ENCODE measurements at regions not wholly inside any gene's neighbourhood (a gene's known extent, or its start where the extent isn't known, plus 50 kb on each side); places are given as distances from the start of the nearest gene placed in this dataset.
A peak's percentile ranks its signal among the peaks of the same experiment; 100 is the strongest.
"Not testable (repeated sequence)": the region's sequence is repeated elsewhere in the genome, so short reads cannot be mapped to it uniquely, and the experiment has no call there.

DNA sequence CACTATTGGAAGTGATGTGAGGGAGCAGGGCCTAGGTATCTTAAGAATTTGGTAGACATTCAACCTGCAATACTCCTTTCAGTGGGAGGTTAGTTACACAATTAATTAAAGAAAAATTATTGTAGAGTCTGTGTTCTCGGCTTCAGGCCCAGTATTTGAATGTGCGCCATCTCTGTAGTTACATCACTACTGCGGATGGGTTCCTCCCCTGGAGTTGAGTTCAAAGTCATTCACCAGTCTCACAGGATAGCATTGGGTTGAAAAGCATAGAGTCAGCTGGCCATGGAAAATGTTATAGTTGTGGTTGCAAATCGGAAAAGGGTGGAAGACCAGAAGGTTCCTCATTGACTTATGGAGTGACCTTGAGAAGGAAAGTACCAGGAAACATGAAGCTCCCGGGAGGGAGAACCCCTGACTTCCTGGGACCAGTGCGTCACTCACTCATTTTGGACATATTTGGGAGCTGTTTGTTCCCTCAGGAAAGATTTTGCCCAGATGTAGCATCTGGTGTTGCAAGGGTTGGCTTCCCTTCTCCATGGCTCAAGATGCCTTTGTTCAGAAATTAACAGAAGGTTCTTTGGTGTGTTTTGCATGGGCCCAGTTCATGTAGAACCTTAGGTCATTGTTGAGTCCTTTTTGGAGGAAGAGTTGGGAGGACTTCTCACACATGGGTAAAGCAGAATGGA lies 111.8 kb downstream of the SRGAP2 start:
- not testable (repeated sequence) for DNase-seq

DNA sequence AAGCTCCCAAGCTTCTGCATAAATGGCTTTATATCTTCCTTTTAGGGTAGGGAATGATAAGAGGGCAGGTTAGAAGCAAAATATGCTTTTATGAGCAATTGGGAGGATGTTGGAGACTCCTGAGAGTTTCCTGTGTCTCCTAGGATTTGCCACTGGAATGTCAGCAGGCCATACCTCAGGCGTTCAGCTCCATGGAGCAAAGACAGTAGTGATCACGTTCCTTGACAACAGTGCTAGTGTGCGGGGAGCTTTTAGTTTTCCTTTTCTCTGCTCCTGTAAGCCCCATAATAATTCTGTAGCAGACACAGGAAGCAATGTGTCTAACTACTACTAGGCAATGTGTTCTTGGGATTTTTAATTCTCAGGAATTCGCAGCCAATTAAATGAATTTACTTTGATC lies 113.6 kb downstream of the SRGAP2 start:
- not testable (repeated sequence) for DNase-seq

DNA sequence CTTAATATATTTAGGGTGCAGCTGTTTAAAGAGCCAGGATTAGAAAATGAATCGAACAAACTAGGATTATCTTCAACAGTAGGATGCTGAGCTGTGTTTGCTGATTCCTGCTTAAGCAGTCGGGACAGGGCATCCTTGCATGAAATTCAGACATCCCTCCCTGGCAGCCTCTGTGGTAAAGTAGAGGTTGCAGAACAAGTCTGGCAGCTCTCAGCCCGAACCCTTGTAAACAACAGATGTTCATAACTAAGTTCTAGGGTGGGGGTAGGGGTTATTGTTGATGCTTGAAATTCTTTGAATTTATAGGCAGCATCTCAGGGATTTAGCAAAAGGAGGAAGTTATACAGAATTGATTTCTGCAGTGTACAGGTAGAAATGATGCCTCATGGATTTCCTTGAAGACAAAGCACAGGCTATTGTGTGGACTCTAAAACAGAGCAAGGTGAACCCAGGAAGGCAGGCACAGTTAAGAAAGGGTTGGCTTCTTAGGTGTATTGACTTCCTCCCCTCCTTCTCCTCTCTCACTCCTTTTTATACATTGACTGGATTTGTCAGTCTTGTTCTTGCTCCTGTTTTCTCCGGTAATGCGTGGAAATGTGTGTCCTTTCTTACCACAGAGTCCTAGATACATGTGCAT lies 114.7 kb downstream of the SRGAP2 start:
- DNase-seq, result not testable (repeated sequence)

DNA sequence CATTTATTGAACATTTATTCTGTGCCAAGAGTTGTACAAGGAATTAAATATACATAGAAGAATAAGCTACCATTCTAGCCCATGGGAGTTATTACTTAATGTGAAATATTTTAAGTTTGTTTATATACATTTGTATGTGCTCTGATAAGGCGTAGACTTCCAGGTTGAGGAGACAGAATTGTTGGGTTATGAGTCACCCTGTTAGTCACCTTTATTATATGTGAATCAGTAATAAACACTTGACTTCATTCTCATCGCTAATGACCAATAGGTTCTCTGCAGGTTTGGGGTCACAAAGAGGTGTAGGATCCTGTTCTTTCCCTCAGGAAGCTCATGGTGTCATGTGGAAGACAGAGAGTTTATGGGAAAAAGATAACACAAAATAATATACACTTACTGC lies 116.9 kb downstream of the SRGAP2 start:
- DNase-seq, result not testable (repeated sequence)

DNA sequence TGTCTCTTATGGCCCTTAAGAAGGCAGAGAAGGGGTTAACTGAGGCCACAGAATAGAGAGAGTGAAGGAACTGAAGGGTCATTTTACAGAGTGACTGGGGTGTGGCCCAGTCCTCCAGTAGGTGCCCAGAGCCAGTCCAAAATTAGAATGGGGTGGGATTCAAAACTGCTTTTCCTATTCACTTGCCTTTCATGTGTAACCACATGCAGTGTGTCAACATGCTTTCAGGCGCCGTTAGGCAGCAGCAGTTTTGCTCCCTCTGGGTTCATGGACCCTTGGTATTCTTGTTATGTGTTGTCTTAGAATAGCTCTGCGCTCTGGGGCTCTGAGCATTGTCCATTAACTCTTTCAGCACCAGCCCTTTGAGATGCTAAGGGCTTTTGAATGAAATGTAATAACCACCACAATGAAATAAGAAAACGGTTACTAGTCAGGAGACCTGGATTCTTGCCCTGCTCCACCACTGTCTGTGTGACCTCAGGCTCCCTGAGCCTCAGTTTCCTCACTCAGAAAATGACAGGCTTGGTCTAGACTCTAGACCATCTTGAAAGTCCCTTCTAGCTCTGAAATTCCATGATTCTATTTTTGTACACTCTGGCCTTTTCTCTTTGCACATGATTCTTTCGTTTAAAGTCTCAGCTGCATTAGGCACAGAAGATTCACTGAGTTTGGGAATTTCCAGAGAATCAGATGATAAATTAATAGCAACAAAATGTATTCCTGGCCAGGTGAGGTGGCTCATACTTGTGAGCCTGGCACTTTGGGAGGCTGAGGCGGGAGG lies 123.0 kb downstream of the SRGAP2 start:
- not testable (repeated sequence) for DNase-seq

DNA sequence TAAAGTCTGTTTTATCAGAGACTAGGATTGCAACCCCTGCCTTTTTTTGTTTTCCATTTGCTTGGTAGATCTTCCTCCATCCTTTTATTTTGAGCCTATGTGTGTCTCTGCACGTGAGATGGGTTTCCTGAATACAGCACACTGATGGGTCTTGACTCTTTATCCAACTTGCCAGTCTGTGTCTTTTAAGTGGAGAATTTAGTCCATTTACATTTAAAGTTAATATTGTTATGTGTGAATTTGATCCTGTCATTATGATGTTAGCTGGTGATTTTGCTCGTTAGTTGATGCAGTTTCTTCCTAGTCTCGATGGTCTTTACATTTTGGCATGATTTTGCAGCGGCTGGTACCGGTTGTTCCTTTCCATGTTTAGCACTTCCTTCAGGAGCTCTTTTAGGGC lies 128.3 kb downstream of the SRGAP2 start:
- DNase-seq, result not testable (repeated sequence)

DNA sequence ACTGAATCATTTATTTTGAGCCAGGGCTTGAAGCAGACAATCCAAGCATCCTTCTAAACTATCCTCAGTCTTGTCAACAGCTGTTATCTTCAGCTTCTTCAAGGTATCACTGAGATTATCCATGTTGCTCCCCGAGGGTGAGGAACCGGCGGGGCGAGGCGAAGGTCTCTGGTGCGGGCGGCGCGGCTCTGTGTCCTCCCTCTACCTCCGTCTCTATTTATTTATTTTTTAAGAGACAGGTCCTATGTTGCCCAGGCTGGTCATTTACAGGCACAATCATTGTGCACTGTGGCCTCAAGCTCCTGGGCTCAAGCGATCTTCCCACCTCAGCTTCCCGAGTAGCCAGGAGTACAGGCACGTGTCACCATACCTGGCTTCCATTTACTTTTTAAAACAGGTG lies 130.0 kb downstream of the SRGAP2 start:
- not testable (repeated sequence) for DNase-seq

DNA sequence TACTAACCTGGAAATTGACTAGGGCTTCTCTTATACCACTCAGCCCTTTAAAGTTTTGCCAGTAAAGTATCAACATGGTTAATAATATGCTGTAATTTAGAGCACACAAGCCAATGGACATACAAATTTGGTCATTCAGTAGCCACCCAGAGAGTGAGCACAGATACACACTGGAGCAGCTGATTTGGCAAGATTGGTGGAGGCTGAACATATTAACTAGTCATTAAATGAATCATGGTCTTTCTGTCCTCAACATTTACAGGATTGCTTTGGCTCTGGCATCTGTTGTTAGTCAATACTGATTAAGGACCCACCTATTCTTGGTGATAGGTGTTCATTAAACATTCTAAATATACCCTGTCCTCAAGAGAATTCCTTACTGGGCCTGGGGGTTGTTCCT lies 130.6 kb downstream of the SRGAP2 start:
- DNase-seq, result not testable (repeated sequence)

DNA sequence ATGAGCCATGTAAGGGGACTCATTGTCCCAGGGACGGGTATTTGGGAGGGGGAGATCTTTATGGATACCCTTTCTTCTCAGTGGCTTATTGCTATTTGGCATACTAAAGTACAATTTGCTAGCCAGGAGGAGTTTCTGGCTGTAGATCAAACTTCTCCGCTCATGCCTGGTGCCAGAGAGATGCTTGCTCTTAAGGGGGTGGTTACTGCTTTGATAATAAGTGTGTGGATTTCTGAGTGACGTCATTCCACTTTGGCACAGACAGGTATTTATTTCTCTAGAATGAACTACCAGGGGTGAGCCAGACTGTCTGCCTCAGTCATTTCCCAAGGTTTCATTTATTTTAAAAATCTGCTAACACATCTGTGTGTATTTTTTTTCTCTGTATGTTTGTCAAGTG lies 131.1 kb downstream of the SRGAP2 start:
- not testable (repeated sequence) for DNase-seq

DNA sequence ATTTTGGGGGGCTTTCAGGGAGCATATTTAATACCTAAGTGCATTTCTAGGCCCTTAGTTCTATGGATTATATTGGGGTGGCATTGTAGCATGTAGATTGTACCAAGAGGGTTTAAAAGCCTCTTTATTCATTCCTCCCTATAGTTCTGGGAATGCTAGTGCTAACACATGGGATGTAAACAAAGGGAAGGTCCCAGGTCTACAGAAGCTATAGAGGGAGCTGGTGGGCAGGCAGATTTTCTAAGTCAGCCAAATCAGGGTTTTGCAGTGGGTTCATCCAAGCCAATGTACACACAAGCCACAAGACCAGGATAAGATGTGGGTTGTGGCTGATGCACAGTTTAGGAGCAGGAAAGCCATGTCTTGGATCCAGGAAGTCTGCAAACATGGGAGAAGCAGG lies 131.8 kb downstream of the SRGAP2 start:
- DNase-seq, result not testable (repeated sequence)

DNA sequence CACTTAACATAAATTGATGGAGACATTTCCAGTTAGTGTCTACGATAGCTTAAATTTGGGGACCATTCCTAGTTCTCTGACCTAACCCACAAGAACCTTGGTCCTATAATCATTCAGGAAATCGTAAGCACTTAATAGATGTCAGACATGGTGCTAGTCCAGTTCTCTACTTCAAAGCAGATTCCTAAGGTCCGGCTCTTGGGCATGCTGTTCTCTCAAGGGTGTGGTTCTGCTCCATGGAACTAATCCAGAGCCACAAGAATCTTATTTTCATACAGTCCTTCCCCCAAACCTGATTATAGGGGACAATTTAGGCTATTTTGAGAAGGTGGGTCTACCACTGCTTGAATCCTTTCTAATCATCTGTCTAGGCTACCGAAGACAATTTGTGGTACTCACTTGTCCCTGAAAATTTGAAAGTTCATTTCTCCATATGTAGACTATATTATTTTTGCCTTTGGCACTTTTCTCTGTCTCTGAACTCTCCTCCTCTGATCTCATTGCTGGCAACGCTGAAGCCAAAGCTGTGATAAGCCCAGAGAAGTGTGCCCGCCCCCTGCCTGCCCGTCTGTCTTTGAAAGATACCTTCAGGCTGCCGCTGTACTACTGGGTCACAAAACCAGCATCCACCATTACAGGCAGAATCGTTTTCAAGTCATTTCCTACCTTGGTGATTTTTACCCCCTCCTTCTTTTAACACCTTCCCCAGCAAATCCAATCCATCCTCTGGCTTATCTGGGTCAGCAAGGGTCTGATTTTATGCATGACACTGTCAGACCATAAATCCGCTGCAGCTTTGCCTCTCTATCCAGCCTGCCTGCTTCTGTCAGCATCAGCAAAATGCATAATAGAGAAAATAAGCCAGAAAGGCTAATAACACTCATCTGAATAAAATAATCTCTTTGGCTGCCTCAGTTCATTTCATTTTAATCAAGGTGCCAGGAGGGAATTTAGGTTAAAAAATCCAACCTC lies 132.8 kb downstream of the SRGAP2 start:
- not testable (repeated sequence) for DNase-seq

DNA sequence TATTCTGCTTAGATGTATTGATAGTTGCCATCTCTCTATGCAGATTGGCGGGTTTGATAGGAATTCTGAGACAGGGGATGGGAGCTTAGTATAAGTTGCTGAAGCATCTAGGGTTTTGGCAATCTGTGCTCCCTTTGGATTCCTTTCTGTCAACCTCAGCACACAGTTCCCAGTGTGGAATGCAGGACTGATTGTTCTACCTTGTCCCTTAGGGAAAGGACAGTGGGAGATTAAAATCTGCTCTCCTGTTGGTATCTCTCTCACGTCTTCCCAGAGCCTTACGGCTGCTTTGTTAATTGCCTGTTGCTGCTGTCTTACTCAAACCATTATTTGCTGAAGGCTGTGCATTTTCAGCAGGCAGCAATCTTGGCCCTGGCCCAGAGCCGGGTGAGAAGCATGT lies 133.3 kb upstream of the IKBKE start:
- not testable (repeated sequence) for DNase-seq

DNA sequence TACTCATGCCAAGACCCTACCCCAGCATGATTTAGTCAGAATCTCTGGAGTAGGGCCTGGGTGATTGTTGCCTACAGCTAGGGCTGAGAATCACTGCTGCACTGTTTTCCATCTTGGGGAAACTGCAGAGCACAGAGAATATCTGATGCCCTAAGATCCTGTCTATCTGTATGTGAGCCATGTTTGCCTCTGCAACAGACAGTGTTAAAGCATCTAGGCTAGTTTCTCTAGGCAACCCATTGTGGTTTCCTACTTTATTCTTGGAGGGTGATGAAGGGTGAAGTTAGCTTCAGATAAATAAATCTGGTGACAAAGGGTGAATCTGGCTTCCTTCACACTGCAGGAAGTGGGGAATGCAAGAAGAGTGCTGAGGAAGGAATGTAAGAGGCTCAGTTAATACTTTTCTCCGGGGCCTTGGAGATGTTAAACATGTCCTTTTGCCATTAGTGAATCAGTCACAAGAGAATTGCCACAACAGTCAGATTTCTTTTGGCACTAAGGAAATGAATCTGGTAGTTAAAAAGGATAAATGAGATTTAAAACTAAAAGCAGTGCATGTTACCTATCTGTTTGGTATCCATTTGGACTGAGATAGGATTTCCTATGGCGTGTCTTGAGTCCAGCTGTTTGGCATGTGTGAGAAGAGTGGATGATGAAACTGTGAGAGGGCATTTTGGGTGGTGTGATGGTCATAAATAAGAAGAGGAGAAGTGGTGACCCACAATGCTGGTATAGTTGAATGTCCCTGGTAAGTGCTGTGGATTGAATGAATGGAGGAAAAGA lies 119.6 kb upstream of the IKBKE start:
- not testable (repeated sequence) for DNase-seq

DNA sequence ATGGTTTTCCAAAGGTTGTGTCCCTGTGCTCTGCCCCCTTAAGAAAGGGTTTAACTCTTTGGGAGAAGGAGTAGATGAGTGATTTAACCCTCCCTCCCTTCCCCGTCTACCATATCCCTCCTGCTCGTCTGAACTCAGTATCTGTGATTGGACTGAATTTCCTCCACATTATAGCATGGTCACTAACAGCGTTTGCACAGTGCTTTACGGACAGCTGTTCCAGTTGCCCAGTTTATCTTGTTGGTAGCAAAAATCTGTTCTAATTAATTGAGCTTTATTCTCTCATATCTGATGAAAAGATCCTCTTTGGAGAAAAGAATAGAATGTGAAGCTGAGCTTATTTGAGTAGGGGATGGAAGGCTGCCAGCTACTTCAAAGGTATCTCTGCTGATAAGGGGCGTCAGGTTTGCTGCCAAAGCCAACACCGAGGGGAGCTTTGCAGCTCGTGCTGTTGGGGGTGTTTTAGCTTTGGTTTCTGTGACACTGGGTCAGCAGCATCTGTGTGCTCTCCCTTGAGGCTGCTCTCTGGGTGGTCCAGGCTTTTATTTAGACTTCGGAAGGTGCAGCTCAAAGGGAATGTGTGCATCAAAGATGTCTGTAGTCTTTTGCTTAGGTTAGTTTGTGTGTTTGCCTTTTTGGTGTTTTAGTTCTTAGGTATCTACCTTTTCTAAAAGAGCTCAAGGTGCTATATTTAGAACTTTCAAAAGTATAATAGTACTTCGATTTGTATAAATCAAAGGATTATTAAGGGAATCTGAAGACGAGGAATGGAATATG lies 118.8 kb upstream of the IKBKE start:
- DNase-seq, result not testable (repeated sequence)

DNA sequence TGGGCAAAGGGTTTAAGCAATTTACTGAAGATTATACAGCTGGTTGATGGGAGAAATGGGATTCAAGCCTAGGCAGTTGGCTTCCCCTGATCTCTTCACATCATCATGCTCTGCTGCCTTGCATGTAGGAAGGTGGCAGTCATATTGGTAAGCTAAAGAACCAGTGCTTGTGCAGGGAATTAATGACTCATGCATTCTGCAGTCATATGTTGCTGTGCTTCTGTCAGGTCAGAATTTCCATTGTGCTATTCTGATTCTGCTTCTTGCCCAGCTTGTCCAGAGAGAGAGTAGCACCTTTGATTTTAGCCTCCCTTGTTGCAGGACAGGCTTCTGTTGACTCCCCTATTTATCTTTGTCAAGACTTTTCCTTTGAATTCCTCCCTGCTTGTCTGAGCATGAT lies 114.0 kb upstream of the IKBKE start:
- not testable (repeated sequence) for DNase-seq

DNA sequence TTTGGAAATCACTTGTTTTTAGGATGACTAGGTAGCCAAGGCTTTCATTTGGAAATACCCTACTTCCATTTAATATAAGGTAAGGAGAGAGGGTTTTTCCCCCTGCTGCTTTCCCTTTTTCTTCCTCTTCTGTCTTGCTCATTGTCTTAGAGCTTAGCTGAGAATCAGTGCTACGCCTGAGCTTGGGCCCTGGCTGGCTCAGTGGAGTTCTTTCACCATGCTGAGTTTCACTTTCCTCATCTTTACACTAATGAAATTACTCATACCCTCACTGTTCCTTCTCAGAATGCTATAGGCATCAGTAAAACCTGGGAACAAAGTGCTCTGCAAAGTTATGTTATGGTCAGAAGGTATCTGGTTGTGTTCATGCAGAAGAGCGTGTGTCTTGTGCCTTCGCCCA lies 112.3 kb upstream of the IKBKE start:
- DNase-seq, result not testable (repeated sequence)

DNA sequence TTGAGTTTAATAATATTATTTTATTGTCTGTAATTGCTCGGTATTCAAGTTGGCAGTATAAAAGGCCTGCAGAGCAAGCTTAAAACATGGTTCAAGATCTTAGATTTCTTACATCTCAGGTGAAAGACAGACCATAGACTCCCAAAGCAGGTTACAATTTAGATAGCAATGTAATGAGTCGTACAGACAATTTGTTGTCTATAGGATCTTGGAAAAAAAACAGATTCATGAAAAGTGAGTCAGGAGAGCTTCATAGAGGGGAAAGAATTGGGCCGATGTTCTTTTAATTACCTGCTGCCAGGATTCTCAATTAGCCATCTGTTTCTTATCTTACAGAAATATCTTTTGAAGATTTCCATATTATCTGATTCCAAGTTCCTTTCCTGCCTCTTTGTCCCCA lies 111.5 kb upstream of the IKBKE start:
- DNase-seq, result not testable (repeated sequence)

DNA sequence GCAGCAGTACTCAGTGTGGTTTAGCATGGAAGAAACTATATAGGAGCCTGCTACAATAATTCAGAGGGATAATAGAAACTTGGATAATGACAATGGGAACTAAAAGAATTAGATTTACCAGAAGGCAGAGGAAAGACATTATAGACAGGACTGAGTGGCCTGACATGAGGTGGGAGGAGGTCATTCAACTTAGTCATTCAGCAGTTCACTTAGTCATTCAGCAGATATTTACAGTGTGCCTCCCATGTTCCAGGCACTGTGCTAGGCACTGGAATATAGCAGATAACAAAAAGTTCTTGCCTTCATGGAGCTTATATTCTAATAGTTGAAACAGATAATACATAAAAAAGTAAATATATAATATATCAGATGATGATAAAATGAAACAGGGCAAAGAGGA lies 110.9 kb upstream of the IKBKE start:
- not testable (repeated sequence) for DNase-seq

DNA sequence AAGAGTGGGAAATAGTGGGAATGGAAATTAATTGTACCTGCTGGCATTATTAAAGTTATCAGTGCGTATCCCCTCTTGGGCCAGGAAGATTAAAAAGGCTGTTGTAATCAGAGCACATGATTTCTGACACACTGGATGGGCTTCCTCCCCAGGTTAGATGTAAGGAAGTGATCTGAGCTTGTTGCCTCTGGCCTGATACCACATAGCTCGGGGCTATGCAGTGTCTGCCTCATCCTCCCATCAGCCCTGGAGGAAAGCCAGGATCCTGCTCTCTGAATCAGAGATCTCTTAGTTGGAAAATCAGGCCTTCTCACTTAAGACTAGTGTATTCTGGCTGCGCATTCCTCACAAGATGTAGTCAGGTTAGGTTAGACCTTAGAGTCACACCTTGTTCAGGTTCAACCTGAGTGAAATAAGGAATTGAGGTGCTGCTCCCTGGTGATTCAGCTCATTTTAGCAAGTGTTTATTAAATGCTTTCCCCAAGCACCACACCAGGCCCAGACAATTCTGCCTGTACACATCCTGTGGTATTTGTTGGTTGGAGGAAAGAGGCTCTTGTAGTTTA lies 108.2 kb upstream of the IKBKE start:
- not testable (repeated sequence) for DNase-seq

DNA sequence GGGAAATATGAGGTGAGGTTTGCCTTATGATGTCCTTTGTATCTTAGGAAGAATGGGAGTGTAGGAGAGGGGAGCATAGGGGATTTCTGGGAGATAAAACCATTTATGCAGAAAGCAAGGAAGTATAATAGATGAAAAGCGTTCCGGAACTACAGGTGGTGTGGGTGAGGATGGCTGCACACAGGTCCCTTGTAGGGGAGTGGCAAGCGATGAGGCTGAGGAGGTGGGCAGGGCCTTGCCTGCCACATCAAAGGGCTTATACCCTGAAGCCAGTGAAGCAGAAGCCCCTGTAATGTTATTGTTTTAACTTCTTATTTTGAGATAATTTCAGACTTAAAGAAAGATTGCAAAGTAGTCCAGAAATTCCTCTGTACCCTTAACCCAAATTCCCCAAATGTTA lies 107.3 kb upstream of the IKBKE start:
- not testable (repeated sequence) for DNase-seq

DNA sequence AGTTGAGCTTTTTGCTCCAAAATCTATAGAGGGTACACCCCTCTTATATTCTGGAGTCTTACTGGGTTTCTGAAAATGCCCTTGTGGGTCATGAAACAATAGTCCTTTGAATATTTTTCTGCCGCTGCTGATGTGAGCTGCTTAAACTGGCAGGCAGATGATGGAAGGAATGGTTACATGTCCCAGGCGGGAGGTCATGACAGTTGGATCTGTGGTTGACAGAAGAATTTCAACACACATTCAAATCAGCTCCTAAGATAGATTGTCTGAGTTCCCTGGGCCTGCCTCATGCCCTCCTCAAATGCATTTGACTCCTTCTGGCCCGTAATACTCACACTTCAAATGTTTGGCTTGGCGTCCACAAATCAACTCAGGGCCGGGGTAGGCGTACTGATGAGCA lies 105.0 kb upstream of the IKBKE start:
- DNase-seq, result peak; percentile 3

Measured in hematopoietic multipotent progenitor cell treated with erythropoietin and hydrocortisone succinate and interleukin-3 and kit ligand, for 4 days (in vitro differentiated cells).